ENCODE measurements at regions not wholly inside any gene's neighbourhood (a gene's known extent, or its start where the extent isn't known, plus 50 kb on each side); places are given as distances from the start of the nearest gene placed in this dataset.

DNA sequence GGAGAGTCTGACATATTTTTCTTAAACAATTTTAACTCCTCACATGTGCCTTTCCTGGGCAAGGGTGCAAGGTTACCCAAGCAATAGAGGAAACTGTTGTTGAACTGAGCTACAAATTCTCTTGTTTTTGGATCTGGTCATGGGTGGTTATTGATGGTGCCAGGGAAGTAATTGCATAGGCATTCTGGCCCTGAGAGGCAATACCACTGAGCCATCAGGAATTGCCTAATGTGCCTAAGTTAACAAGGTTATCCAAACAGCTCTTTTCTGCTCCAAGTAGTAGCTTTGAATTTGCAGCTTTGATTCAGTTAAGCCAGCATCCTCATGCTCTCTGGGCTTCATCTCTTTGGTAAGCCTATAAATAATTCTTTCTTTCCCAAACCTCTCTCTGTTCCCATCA, 266.0 kb upstream of the BTBD3 start:
- TF ChIP-seq, protein P1, sequence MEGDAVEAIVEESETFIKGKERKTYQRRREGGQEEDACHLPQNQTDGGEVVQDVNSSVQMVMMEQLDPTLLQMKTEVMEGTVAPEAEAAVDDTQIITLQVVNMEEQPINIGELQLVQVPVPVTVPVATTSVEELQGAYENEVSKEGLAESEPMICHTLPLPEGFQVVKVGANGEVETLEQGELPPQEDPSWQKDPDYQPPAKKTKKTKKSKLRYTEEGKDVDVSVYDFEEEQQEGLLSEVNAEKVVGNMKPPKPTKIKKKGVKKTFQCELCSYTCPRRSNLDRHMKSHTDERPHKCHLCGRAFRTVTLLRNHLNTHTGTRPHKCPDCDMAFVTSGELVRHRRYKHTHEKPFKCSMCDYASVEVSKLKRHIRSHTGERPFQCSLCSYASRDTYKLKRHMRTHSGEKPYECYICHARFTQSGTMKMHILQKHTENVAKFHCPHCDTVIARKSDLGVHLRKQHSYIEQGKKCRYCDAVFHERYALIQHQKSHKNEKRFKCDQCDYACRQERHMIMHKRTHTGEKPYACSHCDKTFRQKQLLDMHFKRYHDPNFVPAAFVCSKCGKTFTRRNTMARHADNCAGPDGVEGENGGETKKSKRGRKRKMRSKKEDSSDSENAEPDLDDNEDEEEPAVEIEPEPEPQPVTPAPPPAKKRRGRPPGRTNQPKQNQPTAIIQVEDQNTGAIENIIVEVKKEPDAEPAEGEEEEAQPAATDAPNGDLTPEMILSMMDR (conservative IDR thresholded peaks at IDR 0.05; ENCODE audit: low read length): no peak
- no peak for TF ChIP-seq EZH2phosphoT487 (IDR thresholded peaks at IDR 0.05; ENCODE audit: borderline replicate concordance)
